K562 (cell line): ENCODE measurements at regions not wholly inside any gene's neighbourhood (a gene's known extent, or its start where the extent isn't known, plus 50 kb on each side); places are given as distances from the start of the nearest gene placed in this dataset.

Source experiments
- DPF2 ChIP-seq: fragments of 450-650 bp; IDR thresholded peaks from 2 replicates; pipeline ENCODE4 v1.6.1; 2016
- E4F1 ChIP-seq: fragments of 250-450 bp; sonication (Bioruptor Pico); IDR thresholded peaks from 2 replicates; pipeline ENCODE4 v1.5.0; 2021; ENCODE audit warnings: mild to moderate bottlenecking, borderline replicate concordance
- ESRRA ChIP-seq: fragments of 450-650 bp; IDR thresholded peaks from 2 replicates; pipeline ENCODE4 v1.6.1; 2014; ENCODE audit warnings: low read depth, mild to moderate bottlenecking, moderate library complexity, borderline replicate concordance
- SOX6 ChIP-seq: fragments of 450-650 bp; IDR thresholded peaks from 2 replicates; pipeline ENCODE4 v1.6.1; 2014; ENCODE audit warnings: mild to moderate bottlenecking
- STAG1 ChIP-seq: sonication (generic); formaldehyde crosslinking; IDR thresholded peaks from 2 replicates; pipeline ENCODE4 v1.5.0; 2020; ENCODE audit warnings: missing genetic modification reagents, borderline replicate concordance
- ZNF655 ChIP-seq: fragments of 250-450 bp; sonication (Bioruptor Pico); IDR thresholded peaks from 2 replicates; pipeline ENCODE4 v1.5.0; 2021

GRCh38 chr2:119062652-119063051 lies 95.9 kb downstream of the C1QL2 start:
- no peak for TF ChIP-seq SOX6
- TF ChIP-seq STAG1 (CRISPR knock-in tag), result no peak
- TF ChIP-seq ZNF655 (CRISPR knock-in tag), result no peak
- no peak for TF ChIP-seq ESRRA
- no peak for TF ChIP-seq DPF2
- no peak for TF ChIP-seq E4F1
